IPS DF 6.9 (cell line): ENCODE measurements at regions not wholly inside any gene's neighbourhood (a gene's known extent, or its start where the extent isn't known, plus 50 kb on each side); places are given as distances from the start of the nearest gene placed in this dataset.

Source experiments
- DNase-seq: peaks from one replicate; pipeline ENCODE4 v3.0.0-alpha.2; 2013; ENCODE audit warnings: low read depth, low spot score
- H3K27ac ChIP-seq: one replicate; pipeline ENCODE4 v1.5.1; 2013; ENCODE audit warnings: low read length, control low read depth
- H3K27me3 ChIP-seq: 2 replicates; pipeline ENCODE4 v1.6.1; 2013; ENCODE audit warnings: mild to moderate bottlenecking, low read length; ENCODE audit not compliant: control insufficient read depth, insufficient read depth
- H3K36me3 ChIP-seq: 2 replicates; pipeline ENCODE4 v1.6.1; 2013; ENCODE audit warnings: low read length; ENCODE audit not compliant: control insufficient read depth, insufficient read depth
- H3K4me1 ChIP-seq: 2 replicates; pipeline ENCODE4 v1.6.1; 2013; ENCODE audit warnings: low read length; ENCODE audit not compliant: control insufficient read depth, insufficient read depth
- H3K4me3 ChIP-seq: 2 replicates; pipeline ENCODE4 v1.5.1; 2013; ENCODE audit warnings: mild to moderate bottlenecking, low read length
- H3K9me3 ChIP-seq: 2 replicates; pipeline ENCODE4 v1.6.1; 2013; ENCODE audit warnings: low read length, inconsistent platforms; ENCODE audit not compliant: control insufficient read depth, insufficient read depth
- WGBS: extraction: QIAGEN DNeasy Blood & Tissue Kit; methylation state at CpG from one replicate; pipeline ENCODE4 v1.1.7; 2013; ENCODE audit warnings: mixed read lengths, missing lambda C conversion rate; ENCODE audit not compliant: insufficient read length, insufficient coverage; 5-methylcytosine and 5-hydroxymethylcytosine counted together

- H3K27ac ChIP-seq: no peak overlapping the region
- peaks cover 17% of the 10 kb centered on the region for H3K4me1 ChIP-seq
- no peaks in the 10 kb centered on the region for H3K27me3 ChIP-seq
- no CpG with 5 or more reads among the region's 6 CpGs for WGBS
- no peaks in the 10 kb centered on the region for H3K9me3 ChIP-seq
- no peak overlapping the region for H3K4me3 ChIP-seq
- H3K36me3 ChIP-seq: no peaks in the 10 kb centered on the region
- no peak for DNase-seq
Observed at GRCh38 chr7:22564511-22565045, 64.6 kb upstream of the STEAP1B start.

DNA sequence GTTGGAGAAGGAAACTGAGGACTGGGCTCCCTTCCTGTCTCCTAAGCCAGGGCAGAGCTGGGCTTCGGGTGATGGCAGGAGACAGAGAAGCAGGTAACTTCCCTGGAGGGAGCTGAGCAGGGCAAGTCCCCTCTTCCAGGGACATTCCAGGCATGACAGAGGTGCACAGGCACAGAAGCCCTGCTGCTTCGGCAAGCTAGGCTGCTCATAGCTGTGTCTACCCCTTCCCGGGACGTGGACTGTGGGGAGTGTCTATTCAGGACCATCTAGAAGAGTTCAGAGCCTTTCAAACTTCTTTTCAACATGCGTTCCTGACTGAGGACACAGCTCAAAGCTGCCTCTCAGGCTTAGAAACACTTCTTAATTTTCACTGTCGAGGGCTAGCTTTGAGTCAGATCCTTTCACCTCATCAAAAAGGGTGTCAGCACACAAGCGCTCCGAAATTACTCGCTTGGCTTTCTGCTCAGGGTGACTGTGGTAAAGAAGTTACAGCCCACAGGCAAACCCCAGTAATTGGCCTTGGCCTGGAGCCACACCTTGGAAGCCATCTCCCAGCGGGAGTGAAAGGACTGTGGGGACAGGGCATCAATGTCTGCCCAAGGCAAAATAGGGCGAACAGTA is 63.7 kb upstream of the STEAP1B start:
- no CpG with 5 or more reads among the region's 11 CpGs for WGBS
- DNase-seq: no peak

GRCh38 chr7:22563032-22563501 is 63.1 kb upstream of the STEAP1B start:
- Histone ChIP-seq H3K27ac (no peak overlapping the region), H3K4me1 (peaks cover 18% of the 10 kb centered on the region), H3K9me3 (no peaks in the 10 kb centered on the region), H3K4me3 (no peak overlapping the region), H3K27me3 (no peaks in the 10 kb centered on the region), H3K36me3 (no peaks in the 10 kb centered on the region)
- no CpG with 5 or more reads among the region's 10 CpGs for WGBS
- no peak for DNase-seq

More for the DNA sequence above, 63.7 kb upstream of the STEAP1B start:
- H3K4me3 ChIP-seq: no peak overlapping the region
- H3K27me3 ChIP-seq: no peaks in the 10 kb centered on the region
- no peak overlapping the region for H3K27ac ChIP-seq
- H3K36me3 ChIP-seq: no peaks in the 10 kb centered on the region
- H3K4me1 ChIP-seq: peaks cover 18% of the 10 kb centered on the region
- H3K9me3 ChIP-seq: no peaks in the 10 kb centered on the region

- Histone ChIP-seq H3K36me3 (no peaks in the 10 kb centered on the region), H3K9me3 (no peaks in the 10 kb centered on the region), H3K27me3 (no peaks in the 10 kb centered on the region), H3K4me1 (peaks cover 18% of the 10 kb centered on the region), H3K27ac (no peak overlapping the region), H3K4me3 (no peak overlapping the region)
- no peak for DNase-seq
- no CpG with 5 or more reads among the region's 5 CpGs for WGBS
Observed at GRCh38 chr7:22561895-22562593, 62.1 kb upstream of the STEAP1B start.

DNA sequence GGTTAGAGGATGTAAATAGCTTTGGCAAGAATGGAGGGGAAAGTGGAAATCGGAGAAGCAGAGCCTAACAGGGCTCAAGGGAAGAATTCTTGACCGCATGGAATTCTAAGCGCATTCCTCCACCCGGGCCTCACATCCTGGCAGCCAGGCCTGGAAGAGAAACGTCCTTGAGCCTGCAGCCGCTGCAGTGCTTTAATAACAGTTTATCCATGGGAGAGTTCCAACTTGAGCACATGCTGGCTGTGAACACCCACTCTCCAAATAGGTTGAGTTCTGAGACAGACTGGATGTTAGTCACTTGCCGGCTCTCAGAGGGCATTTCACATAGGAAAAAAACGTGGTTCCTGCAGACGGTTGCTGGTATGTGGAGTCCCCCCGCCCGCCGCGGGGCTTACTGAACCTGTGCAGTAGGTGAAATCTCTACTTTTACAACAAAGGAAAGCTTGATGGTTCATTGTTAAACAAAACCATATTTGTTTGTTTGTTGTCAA is 61.4 kb upstream of the STEAP1B start:
- no peak overlapping the region for H3K27ac ChIP-seq

GRCh38 chr7:22559829-22560489 is 60.0 kb upstream of the STEAP1B start:
- no peaks in the 10 kb centered on the region for H3K27me3 ChIP-seq
- no peaks in the 10 kb centered on the region for H3K9me3 ChIP-seq
- no CpG with 5 or more reads among the region's 13 CpGs for WGBS
- H3K36me3 ChIP-seq: no peaks in the 10 kb centered on the region
- no peak overlapping the region for H3K27ac ChIP-seq
- DNase-seq: peak; percentile 75
- no peak overlapping the region for H3K4me3 ChIP-seq
- H3K4me1 ChIP-seq: peaks cover 18% of the 10 kb centered on the region

More for the DNA sequence above, 61.4 kb upstream of the STEAP1B start:
- peaks cover 18% of the 10 kb centered on the region for H3K4me1 ChIP-seq
- no peaks in the 10 kb centered on the region for H3K9me3 ChIP-seq
- no peaks in the 10 kb centered on the region for H3K27me3 ChIP-seq
- no CpG with 5 or more reads among the region's 13 CpGs for WGBS
- peak; percentile 66 for DNase-seq
- no peak overlapping the region for H3K4me3 ChIP-seq
- no peaks in the 10 kb centered on the region for H3K36me3 ChIP-seq

DNA sequence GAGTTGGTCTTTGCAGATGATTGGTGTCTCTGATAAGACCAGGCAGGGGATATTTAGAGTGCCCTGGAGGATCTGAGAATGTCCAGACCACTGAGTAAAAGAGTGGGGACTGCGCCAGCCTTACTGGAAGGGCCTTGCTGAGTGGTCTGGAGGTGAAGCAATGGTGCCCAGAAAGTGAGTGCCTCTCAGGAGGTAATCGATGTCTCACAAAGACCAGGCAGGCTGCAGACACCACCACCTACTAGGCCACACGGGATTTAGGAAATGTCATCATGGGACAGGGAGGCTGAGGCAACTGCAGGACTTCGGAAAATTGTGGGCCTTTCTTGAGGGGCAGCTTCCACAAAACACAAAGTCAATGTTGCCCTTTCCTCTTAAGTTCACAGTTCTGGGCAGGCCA is 57.2 kb upstream of the STEAP1B start:
- Histone ChIP-seq H3K36me3 (no peaks in the 10 kb centered on the region), H3K27me3 (no peaks in the 10 kb centered on the region), H3K9me3 (no peaks in the 10 kb centered on the region), H3K27ac (no peak overlapping the region), H3K4me1 (peaks cover 6% of the 10 kb centered on the region), H3K4me3 (no peak overlapping the region)
- DNase-seq: no peak
- WGBS: no CpG with 5 or more reads among the region's 4 CpGs

- H3K27me3 ChIP-seq: no peaks in the 10 kb centered on the region
- DNase-seq: no peak
- WGBS: no CpG with 5 or more reads among the region's 8 CpGs
- no peaks in the 10 kb centered on the region for H3K9me3 ChIP-seq
- H3K27ac ChIP-seq: no peak overlapping the region
- no peaks in the 10 kb centered on the region for H3K36me3 ChIP-seq
- no peak overlapping the region for H3K4me3 ChIP-seq
- peaks cover 4% of the 10 kb centered on the region for H3K4me1 ChIP-seq
Observed at GRCh38 chr7:22555476-22555875, 55.5 kb upstream of the STEAP1B start.

GRCh38 chr7:22554184-22554583 is 54.2 kb upstream of the STEAP1B start:
- WGBS: no CpG with 5 or more reads among the region's 5 CpGs
- no peaks in the 10 kb centered on the region for H3K27me3 ChIP-seq

GRCh38 chr7:22551768-22552513 is 52.0 kb upstream of the STEAP1B start:
- no CpG with 5 or more reads among the region's 8 CpGs for WGBS
- Histone ChIP-seq H3K4me1 (peaks cover 1% of the 10 kb centered on the region; the same call in 1 of the 2 replicates), H3K4me3 (no peak overlapping the region), H3K27me3 (no peaks in the 10 kb centered on the region), H3K36me3 (no peaks in the 10 kb centered on the region), H3K9me3 (no peaks in the 10 kb centered on the region), H3K27ac (no peak overlapping the region)
- DNase-seq: no peak

More at GRCh38 chr7:22554184-22554583, 54.2 kb upstream of the STEAP1B start:
- Histone ChIP-seq H3K9me3 (no peaks in the 10 kb centered on the region), H3K4me1 (peaks cover 3% of the 10 kb centered on the region), H3K27ac (no peak overlapping the region), H3K4me3 (no peak overlapping the region), H3K36me3 (no peaks in the 10 kb centered on the region)
- DNase-seq: no peak
